SK-N-MC (cell line): ENCODE measurements at regions not wholly inside any gene's neighbourhood (a gene's known extent, or its start where the extent isn't known, plus 50 kb on each side); places are given as distances from the start of the nearest gene placed in this dataset.

Source experiments
- EZH2 ChIP-seq: fragments of 200-600 bp; sonication (generic); IDR thresholded peaks from one replicate; pipeline ENCODE4 v1.6.1; 2017; ENCODE audit warnings: antibody characterized with exemption
- POLR2AphosphoS5 ChIP-seq: IDR thresholded peaks from 2 replicates; pipeline ENCODE4 v1.6.1; 2012; ENCODE audit warnings: mild to moderate bottlenecking, low read depth, low read length, borderline replicate concordance

GRCh38 chr16:86052115-86052670 is 153.2 kb downstream of the IRF8 start:
- TF ChIP-seq POLR2AphosphoS5: no peak
- no peak for TF ChIP-seq EZH2
